ENCODE measurements at regions not wholly inside any gene's neighbourhood (a gene's known extent, or its start where the extent isn't known, plus 50 kb on each side); places are given as distances from the start of the nearest gene placed in this dataset.

DNA sequence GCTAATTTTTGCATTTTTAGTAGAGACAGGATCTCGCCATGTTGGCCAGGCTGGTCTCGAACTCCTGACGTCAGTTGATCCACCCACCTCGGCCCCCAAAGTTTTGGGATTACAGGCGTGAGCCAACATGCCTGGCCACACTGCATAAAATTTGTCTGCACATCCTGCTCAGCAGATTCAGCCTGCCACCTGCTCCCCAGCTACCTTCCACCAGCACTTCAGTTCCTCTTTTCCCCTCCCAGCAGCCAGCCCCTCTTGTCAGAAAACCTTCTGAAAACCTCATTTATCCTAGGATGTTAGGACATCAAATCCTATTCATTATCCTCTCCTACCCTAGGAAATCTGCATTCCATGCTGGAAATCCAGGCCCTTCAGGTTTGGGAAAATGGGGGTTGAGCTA lies 78.2 kb upstream of the CALM2 start:
- TF ChIP-seq EZH2 (IDR thresholded peaks at IDR 0.05; ENCODE audit: borderline replicate concordance, low read length): no peak
- TF ChIP-seq, protein P1, sequence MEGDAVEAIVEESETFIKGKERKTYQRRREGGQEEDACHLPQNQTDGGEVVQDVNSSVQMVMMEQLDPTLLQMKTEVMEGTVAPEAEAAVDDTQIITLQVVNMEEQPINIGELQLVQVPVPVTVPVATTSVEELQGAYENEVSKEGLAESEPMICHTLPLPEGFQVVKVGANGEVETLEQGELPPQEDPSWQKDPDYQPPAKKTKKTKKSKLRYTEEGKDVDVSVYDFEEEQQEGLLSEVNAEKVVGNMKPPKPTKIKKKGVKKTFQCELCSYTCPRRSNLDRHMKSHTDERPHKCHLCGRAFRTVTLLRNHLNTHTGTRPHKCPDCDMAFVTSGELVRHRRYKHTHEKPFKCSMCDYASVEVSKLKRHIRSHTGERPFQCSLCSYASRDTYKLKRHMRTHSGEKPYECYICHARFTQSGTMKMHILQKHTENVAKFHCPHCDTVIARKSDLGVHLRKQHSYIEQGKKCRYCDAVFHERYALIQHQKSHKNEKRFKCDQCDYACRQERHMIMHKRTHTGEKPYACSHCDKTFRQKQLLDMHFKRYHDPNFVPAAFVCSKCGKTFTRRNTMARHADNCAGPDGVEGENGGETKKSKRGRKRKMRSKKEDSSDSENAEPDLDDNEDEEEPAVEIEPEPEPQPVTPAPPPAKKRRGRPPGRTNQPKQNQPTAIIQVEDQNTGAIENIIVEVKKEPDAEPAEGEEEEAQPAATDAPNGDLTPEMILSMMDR (IDR thresholded peaks at IDR 0.05; ENCODE audit: low read length): no peak
- H3K4me3 ChIP-seq (ENCODE audit: low read depth, low read length, poor library complexity, severe bottlenecking): no peak overlapping the region
- no peak overlapping the region for H3K9ac ChIP-seq (ENCODE audit: low read length)
- no peak overlapping the region for H2AFZ ChIP-seq (ENCODE audit: low read length)
- H4K20me1 ChIP-seq (ENCODE audit: insufficient read depth, low read length): no peaks in the 10 kb centered on the region
- H3K4me2 ChIP-seq (ENCODE audit: low read length): no peak overlapping the region
- no peaks in the 10 kb centered on the region for H3F3A ChIP-seq (ENCODE audit: insufficient read depth, low read length)
- H3K9me3 ChIP-seq (ENCODE audit: low read length): no peaks in the 10 kb centered on the region
- no peak overlapping the region for H3K27ac ChIP-seq (ENCODE audit: low read depth, low read length, poor library complexity, severe bottlenecking)
- H3K36me3 ChIP-seq (ENCODE audit: insufficient read depth, low read length): no peaks in the 10 kb centered on the region
- H3K79me2 ChIP-seq (ENCODE audit: insufficient read depth, low read length): no peaks in the 10 kb centered on the region
- no peaks in the 10 kb centered on the region for H3K4me1 ChIP-seq (ENCODE audit: insufficient read depth, low read length, severe bottlenecking)
- H3K27me3 ChIP-seq (ENCODE audit: insufficient read depth, low read length): no peaks in the 10 kb centered on the region; the same call in 1 of the 2 replicates
- no peaks in the 10 kb centered on the region for H3K9me2 ChIP-seq (ENCODE audit: low read depth, low read length)

DNA sequence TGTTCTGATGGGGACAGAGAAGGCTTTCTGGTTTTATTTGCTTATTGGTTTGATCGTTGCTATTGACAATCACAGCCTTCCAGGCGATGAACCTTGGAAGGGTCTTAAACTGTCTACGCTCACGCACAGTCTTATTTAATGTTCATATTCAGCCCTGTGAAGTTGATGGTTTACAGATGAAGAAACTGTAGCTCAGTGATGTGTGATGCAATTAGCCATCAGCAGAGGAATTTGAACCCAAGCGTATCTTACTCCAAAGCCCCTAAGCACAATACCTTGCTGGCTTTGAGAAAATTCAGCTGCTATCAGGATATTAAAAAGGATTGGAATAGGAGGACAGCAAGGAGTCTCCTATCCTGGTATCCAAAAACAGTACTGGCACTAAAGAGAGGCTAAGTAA lies 77.1 kb upstream of the CALM2 start:
- TF ChIP-seq, protein P1 (IDR thresholded peaks at IDR 0.05; ENCODE audit: low read length): no peak
- TF ChIP-seq EZH2 (IDR thresholded peaks at IDR 0.05; ENCODE audit: borderline replicate concordance, low read length): no peak
- Histone ChIP-seq H2AFZ (ENCODE audit: low read length) (no peak overlapping the region), H3K27me3 (ENCODE audit: insufficient read depth, low read length) (no peaks in the 10 kb centered on the region; the same call in 1 of the 2 replicates), H3K4me1 (ENCODE audit: insufficient read depth, low read length, severe bottlenecking) (no peaks in the 10 kb centered on the region), H3K9me2 (ENCODE audit: low read depth, low read length) (no peaks in the 10 kb centered on the region), H3K9me3 (ENCODE audit: low read length) (no peaks in the 10 kb centered on the region), H3F3A (ENCODE audit: insufficient read depth, low read length) (no peaks in the 10 kb centered on the region), H3K4me3 (ENCODE audit: low read depth, low read length, poor library complexity, severe bottlenecking) (no peak overlapping the region), H3K79me2 (ENCODE audit: insufficient read depth, low read length) (no peaks in the 10 kb centered on the region), H3K4me2 (ENCODE audit: low read length) (no peak overlapping the region), H3K36me3 (ENCODE audit: insufficient read depth, low read length) (no peaks in the 10 kb centered on the region), H4K20me1 (ENCODE audit: insufficient read depth, low read length) (no peaks in the 10 kb centered on the region), H3K27ac (ENCODE audit: low read depth, low read length, poor library complexity, severe bottlenecking) (no peak overlapping the region), H3K9ac (ENCODE audit: low read length) (no peak overlapping the region)

DNA sequence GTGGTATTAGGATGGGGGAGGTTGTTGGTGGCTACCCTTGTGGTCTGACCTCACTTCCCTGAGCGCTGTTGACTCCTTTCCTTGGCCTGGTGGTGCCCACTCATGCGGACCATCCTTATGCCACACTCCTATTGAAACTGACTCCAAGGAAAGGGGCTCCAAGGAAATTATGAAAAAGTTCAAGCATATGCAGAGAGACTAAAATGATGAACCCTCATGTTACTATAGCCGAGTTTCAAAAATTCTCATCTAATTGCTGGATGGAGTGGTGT lies 75.0 kb upstream of the CALM2 start:
- no peaks in the 10 kb centered on the region for H3F3A ChIP-seq (ENCODE audit: insufficient read depth, low read length)
- H3K27me3 ChIP-seq (ENCODE audit: insufficient read depth, low read length): no peaks in the 10 kb centered on the region; the same call in 1 of the 2 replicates
- no peaks in the 10 kb centered on the region for H3K9me3 ChIP-seq (ENCODE audit: low read length)
- H3K4me2 ChIP-seq (ENCODE audit: low read length): no peak overlapping the region
- no peaks in the 10 kb centered on the region for H3K4me1 ChIP-seq (ENCODE audit: insufficient read depth, low read length, severe bottlenecking)
- no peak overlapping the region for H3K27ac ChIP-seq (ENCODE audit: low read depth, low read length, poor library complexity, severe bottlenecking)
- no peak overlapping the region for H3K9ac ChIP-seq (ENCODE audit: low read length)
- H3K79me2 ChIP-seq (ENCODE audit: insufficient read depth, low read length): no peaks in the 10 kb centered on the region
- no peaks in the 10 kb centered on the region for H3K9me2 ChIP-seq (ENCODE audit: low read depth, low read length)
- no peak overlapping the region for H2AFZ ChIP-seq (ENCODE audit: low read length)
- H3K36me3 ChIP-seq (ENCODE audit: insufficient read depth, low read length): no peaks in the 10 kb centered on the region
- H3K4me3 ChIP-seq (ENCODE audit: low read depth, low read length, poor library complexity, severe bottlenecking): no peak overlapping the region
- TF ChIP-seq, protein P1 (IDR thresholded peaks at IDR 0.05; ENCODE audit: low read length): no peak
- no peak for TF ChIP-seq EZH2 (IDR thresholded peaks at IDR 0.05; ENCODE audit: borderline replicate concordance, low read length)
- H4K20me1 ChIP-seq (ENCODE audit: insufficient read depth, low read length): no peaks in the 10 kb centered on the region
